Activated CD4-positive, alpha-beta T cell treated with anti-CD3 and anti-CD28 coated beads for 36 hours (primary cell): ENCODE measurements at regions not wholly inside any gene's neighbourhood (a gene's known extent, or its start where the extent isn't known, plus 50 kb on each side); places are given as distances from the start of the nearest gene placed in this dataset.
"Not testable (repeated sequence)": the region's sequence is repeated elsewhere in the genome, so short reads cannot be mapped to it uniquely, and the experiment has no call there.

ENCODE experiments used
- ATAC-seq: fragments of 200-7000 bp; cut with Tn5 transposase; one replicate; pipeline ENCODE4 v1.10.0; 2021; ENCODE audit warnings: mild to moderate bottlenecking, moderate library complexity
- CTCF ChIA-PET: fragments of 350-600 bp; sonication (Branson Sonifier 250); formaldehyde crosslinking; loops from one replicate; lab custom pipeline; 2021; ENCODE audit warnings: antibody characterized with exemption; lab: Charles Lee
- POLR2A ChIA-PET: fragments of 350-600 bp; sonication (Branson Sonifier 250); formaldehyde crosslinking; loops from one replicate; lab custom pipeline; 2021; ENCODE audit warnings: antibody characterized with exemption, inconsistent platforms; lab: Charles Lee
- DNase-seq: peaks from one replicate; pipeline ENCODE4 v3.0.0-alpha.2; 2020
- H3K27ac Mint-ChIP-seq: one replicate; pipeline ENCODE4 v1.8.0; 2021; ENCODE audit warnings: mixed read lengths
- H3K27me3 Mint-ChIP-seq: one replicate; pipeline ENCODE4 v1.8.0; 2021; ENCODE audit warnings: mixed read lengths
- H3K36me3 Mint-ChIP-seq: one replicate; pipeline ENCODE4 v1.8.0; 2021; ENCODE audit warnings: low read depth, mixed read lengths
- H3K4me1 Mint-ChIP-seq: one replicate; pipeline ENCODE4 v1.8.0; 2021; ENCODE audit warnings: mixed read lengths
- H3K4me3 Mint-ChIP-seq: one replicate; pipeline ENCODE4 v1.8.0; 2021; ENCODE audit warnings: mild to moderate bottlenecking, moderate library complexity, mixed read lengths
- H3K9me3 Mint-ChIP-seq: one replicate; pipeline ENCODE4 v1.8.0; 2021; ENCODE audit warnings: low read depth, mixed read lengths
- intact Hi-C, 2 experiments: fragments of 100-400 bp; cut with DNase I in 1 of 2; cut with micrococcal nuclease in 1 of 2; formaldehyde crosslinking; loops; one replicate each; pipeline versions ENCODE4 v1.14.2 to v1.15.1; 2022 to 2024; cut with DNase I, micrococcal nuclease

DNA sequence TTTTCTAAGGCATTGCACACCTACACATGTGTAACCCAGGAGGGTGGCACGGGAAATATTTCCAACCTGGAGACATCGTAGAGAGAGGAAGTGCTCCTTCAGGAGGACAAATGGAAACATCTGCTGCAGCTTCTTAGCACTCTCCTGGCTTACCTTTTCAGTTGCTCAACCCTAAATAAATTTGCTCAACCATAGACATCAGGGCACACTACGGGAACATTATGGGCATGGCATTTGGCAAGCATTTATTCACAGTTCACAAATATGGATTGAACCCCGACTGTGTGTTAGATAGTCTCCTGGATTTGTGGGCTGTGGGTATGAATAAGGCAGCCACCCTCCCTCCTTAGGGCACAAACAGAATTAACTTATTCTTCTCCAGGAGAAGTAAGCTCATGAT, 118.7 kb downstream of the SOX4 start:
- DNase-seq (no peak), ATAC-seq (no peak)
- Mint-ChIP-seq H3K36me3 (no peaks in the 10 kb centered on the region), H3K9me3 (no peaks in the 10 kb centered on the region), H3K4me3 (no peak overlapping the region), H3K4me1 (no peaks in the 10 kb centered on the region), H3K27me3 (peaks cover 7% of the 10 kb centered on the region), H3K27ac (no peak overlapping the region)
- intact Hi-C loops: no loop called here
- ChIA-PET CTCF (no interaction called here), POLR2A (no interaction called here)

DNA sequence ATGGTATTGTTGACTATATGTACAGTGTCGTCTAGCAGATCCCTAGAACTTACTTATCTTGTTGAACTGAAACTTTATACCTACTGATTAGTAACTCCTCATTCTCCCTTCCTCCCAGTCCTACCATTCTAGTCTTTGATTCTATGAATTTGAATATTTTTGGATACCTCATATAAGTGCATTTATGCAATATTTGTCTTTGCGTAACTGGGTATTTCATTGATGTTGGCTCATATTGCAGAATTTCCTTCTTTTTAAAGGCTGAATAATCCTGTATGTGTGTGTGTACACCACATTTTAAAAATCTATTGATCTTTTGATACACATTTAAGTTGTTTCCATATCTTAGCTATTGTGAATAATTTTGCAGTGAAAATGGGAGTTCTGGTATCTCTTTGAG, 119.9 kb downstream of the SOX4 start:
- intact Hi-C loops: no loop called here
- CTCF ChIA-PET: interaction anchor here (0.8 kb wide), 1 partner anchor 495 kb away, joined by 3 read pairs; no protein-coding TSS in a partner anchor
- DNase-seq (no peak), ATAC-seq (no peak)
- no peaks in the 10 kb centered on the region for H3K4me1 Mint-ChIP-seq
- no peaks in the 10 kb centered on the region for H3K9me3 Mint-ChIP-seq
- H3K27ac Mint-ChIP-seq: no peak overlapping the region
- no peaks in the 10 kb centered on the region for H3K36me3 Mint-ChIP-seq
- H3K27me3 Mint-ChIP-seq: peaks cover 4% of the 10 kb centered on the region
- H3K4me3 Mint-ChIP-seq: no peak overlapping the region
- POLR2A ChIA-PET: no interaction called here

DNA sequence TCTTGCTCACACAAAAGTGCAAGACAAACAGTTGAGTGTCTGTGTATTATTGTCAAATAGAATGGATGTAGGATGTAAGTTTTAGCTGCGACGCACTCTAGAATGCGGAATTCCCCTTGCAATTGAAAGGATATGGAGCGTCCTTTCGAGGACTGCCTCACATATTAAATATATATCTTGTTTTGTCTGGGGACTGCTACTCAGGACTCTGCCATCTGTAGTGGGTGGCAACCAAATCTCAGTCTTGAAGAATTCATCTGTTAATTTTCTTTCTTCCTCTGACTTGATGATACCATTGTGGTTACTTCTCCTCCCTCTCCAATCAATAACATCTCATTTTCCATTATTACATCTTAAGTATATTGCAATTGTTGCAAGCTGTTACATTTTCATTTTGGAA, 121.6 kb downstream of the SOX4 start:
- Mint-ChIP-seq H3K36me3 (no peaks in the 10 kb centered on the region), H3K27me3 (peaks cover 3% of the 10 kb centered on the region), H3K27ac (no peak overlapping the region), H3K4me1 (no peaks in the 10 kb centered on the region), H3K4me3 (no peak overlapping the region), H3K9me3 (no peaks in the 10 kb centered on the region)
- ATAC-seq (no peak), DNase-seq (no peak)
- intact Hi-C loops: no loop called here
- ChIA-PET POLR2A (no interaction called here), CTCF (no interaction called here)

DNA sequence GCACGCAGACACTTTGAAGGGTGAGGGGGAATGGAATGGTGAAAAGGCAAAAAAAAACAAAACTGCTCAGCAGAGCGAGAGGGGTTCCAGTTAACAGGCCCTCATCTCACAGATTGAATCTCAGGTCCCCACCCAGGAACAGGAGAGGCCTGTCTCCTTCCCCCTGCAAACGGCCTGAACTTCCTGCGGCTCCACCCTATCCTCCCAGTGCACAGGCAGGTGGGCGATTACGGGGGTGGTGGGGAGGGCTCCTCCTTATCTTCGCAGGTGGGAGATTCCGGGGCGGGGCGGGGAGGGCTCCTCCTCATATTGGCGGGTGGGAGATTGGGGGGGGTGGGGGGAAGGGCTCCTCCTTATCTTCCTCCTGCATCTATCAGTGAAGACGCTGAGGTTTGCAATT, 129.0 kb downstream of the SOX4 start:
- Mint-ChIP-seq H3K27ac (no peak overlapping the region), H3K4me1 (peaks cover 5% of the 10 kb centered on the region), H3K9me3 (no peaks in the 10 kb centered on the region), H3K36me3 (no peaks in the 10 kb centered on the region), H3K27me3 (no peaks in the 10 kb centered on the region), H3K4me3 (no peak overlapping the region)
- ATAC-seq (no peak), DNase-seq (peak; percentile 5)
- ChIA-PET POLR2A (no interaction called here), CTCF (no interaction called here)
- intact Hi-C loops: no loop called here

DNA sequence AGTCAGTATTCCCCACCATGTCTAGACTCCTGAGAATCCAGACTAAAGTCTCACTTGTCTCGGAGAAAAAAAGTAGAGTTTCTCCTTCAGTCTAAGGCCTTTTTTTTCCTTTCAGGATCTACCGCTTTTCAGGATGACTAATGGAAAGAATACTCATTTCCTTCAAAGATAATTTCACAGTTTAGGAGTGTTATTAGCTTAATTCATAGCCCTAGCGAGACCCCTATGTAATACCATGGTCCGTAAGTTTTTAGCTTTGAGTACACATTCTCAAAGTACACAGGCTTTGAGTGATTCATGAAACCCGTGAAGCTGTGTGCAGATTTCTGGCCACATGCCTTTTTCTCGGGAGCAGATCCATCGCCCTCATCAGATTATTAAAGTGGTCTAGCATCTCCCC, 133.1 kb downstream of the SOX4 start:
- DNase-seq: no peak
- Mint-ChIP-seq H3K4me1 (peaks cover 5% of the 10 kb centered on the region), H3K9me3 (no peaks in the 10 kb centered on the region), H3K36me3 (no peaks in the 10 kb centered on the region), H3K27me3 (no peaks in the 10 kb centered on the region), H3K27ac (no peak overlapping the region), H3K4me3 (no peak overlapping the region)
- ChIA-PET POLR2A (no interaction called here), CTCF (no interaction called here)
- no peak for ATAC-seq
- intact Hi-C loops: no loop called here

DNA sequence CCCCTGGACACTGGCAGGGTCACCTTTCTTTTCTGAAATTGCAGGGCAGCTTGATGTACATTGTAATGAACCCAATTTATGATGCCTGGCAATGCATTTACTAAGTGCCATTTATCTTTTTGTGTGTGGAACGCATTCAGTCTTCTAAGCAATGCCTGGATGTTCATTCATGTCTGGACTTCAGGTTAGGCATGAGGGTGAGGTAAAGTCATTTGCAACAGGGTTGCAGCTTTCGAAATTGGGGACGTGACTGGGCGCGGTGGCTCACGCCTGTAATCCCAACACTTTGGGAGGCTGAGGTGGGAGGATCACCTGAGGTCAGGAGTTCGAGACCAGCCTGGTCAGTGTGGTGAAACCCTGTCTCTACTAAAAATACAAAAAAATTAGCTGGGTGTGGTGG, 134.6 kb downstream of the SOX4 start:
- Mint-ChIP-seq H3K27ac (no peak overlapping the region), H3K4me3 (no peak overlapping the region), H3K27me3 (no peaks in the 10 kb centered on the region), H3K36me3 (no peaks in the 10 kb centered on the region), H3K4me1 (no peaks in the 10 kb centered on the region), H3K9me3 (no peaks in the 10 kb centered on the region)
- CTCF ChIA-PET: no interaction called here
- DNase-seq: no peak
- intact Hi-C loops: no loop called here
- no peak for ATAC-seq
- POLR2A ChIA-PET: no interaction called here

DNA sequence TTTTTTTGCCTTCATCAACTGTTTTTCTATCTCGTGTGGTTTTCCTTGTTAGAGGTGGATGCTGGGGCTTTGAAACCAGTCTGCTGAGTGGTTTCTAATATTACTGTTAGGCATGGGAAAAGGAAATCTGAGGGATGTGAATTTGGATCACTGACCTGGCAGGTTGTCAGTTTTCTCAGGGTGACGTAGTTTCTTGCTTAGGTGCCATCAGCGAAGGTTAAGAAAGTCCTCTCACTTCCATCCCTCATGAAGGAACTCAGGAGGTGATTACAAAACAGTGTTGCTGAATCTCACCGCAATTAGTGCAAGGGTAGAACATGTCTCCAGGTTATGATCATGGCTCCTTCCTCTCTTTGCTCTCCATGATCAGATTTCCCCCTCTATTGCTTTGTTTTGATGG, 135.9 kb downstream of the SOX4 start:
- intact Hi-C loops: no loop called here
- ATAC-seq (no peak), DNase-seq (no peak)
- H3K9me3 Mint-ChIP-seq: no peaks in the 10 kb centered on the region
- H3K27ac Mint-ChIP-seq: no peak overlapping the region
- ChIA-PET POLR2A (no interaction called here), CTCF (no interaction called here)
- H3K4me1 Mint-ChIP-seq: no peaks in the 10 kb centered on the region
- H3K27me3 Mint-ChIP-seq: no peaks in the 10 kb centered on the region
- no peak overlapping the region for H3K4me3 Mint-ChIP-seq
- H3K36me3 Mint-ChIP-seq: no peaks in the 10 kb centered on the region

DNA sequence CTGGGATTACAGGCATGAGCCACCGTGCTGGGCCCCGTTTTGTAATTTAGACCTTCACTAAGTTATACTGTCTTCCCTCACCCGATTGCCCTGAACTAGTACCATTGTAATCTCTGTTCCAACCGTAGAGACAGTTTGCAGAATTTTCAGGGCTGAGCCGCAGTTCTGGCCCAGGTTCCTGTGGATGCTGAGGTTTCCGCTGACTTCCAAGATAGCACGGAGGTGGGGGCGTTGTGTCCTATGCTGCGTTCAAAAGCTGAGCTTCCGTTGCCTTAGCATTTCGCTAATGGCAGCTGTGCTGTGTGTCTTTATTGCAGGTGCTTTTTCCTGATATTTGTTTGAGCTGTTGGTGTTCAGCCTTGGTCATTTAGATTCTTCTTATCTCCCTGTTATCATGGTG, 137.0 kb downstream of the SOX4 start:
- no peak for DNase-seq
- H3K4me1 Mint-ChIP-seq: no peaks in the 10 kb centered on the region
- POLR2A ChIA-PET: no interaction called here

DNA sequence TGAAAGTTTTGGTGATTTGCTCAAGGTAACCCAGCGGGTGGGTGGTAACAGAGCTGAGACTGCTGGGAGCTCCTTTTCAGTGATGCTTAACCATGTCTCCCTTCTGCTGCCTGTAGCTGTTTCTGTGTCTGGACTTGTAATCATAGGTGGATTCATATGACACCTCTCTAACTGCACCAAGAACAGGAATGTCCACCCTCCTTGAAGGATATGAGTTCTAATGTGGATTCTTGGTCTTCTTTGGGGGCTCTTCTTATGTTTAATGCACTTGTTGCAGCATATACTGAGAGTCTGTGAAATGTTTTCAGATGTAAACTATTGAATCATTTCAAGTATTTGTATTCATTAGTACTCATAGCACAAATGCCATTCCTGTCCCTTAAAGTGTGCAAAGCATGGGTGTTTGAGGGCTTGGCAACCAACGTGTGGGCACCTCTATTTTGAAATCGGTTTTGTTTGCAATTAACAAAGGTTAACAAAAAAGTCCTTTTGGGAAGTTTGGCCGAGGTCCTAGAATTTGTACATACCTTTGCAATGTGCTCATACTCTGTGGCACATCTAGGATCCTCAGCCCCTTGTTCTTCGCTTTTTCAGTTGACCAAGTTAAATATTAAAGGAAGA, 138.0 kb downstream of the SOX4 start:
- Mint-ChIP-seq H3K9me3 (no peaks in the 10 kb centered on the region), H3K4me1 (no peaks in the 10 kb centered on the region), H3K27me3 (peaks cover 2% of the 10 kb centered on the region), H3K4me3 (no peak overlapping the region), H3K36me3 (no peaks in the 10 kb centered on the region), H3K27ac (no peak overlapping the region)
- ChIA-PET POLR2A (no interaction called here), CTCF (no interaction called here)
- DNase-seq (no peak), ATAC-seq (no peak)
- intact Hi-C loops: no loop called here

More for the DNA sequence above, 137.0 kb downstream of the SOX4 start:
- no peak overlapping the region for H3K27ac Mint-ChIP-seq
- H3K27me3 Mint-ChIP-seq: no peaks in the 10 kb centered on the region
- no peak overlapping the region for H3K4me3 Mint-ChIP-seq
- H3K36me3 Mint-ChIP-seq: no peaks in the 10 kb centered on the region
- intact Hi-C loops: no loop called here
- CTCF ChIA-PET: no interaction called here
- ATAC-seq: no peak
- no peaks in the 10 kb centered on the region for H3K9me3 Mint-ChIP-seq

DNA sequence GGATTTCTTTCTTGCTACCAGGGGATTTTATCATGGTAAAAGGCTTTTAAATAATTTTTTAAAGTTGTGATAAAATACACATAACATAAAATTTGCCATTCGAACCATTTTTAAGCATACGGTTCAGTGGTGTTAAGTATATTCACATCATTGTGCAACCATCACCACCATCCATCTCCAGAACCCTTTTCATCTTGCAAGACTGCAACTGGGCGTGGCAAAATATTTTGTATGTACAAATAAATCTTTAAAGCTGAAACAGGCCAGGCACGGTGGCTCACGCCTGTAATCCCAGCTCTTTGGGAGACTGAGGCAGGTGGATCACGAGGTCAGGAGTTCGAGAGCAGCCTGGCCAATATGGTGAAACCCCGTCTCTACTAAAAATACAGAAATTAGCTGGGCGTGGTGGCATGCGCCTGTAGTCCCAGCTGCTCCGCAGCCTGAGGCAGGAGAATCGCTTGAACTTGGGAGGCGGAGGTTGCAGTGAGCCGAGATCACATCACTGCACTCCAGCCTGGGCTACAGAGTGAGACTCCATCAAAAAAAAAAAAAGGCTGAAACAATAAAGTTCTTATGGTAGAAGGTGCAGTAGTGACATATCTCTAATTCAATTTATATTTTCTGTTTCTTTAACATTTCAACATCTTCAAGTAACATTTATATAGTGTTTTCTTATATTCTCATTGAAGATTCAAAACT, 138.6 kb downstream of the SOX4 start:
- intact Hi-C loops, H3K9me3 Mint-ChIP-seq, H3K36me3 Mint-ChIP-seq, H3K27ac Mint-ChIP-seq, POLR2A ChIA-PET, H3K4me3 Mint-ChIP-seq, CTCF ChIA-PET, DNase-seq, H3K27me3 Mint-ChIP-seq, ATAC-seq, H3K4me1 Mint-ChIP-seq: not testable (repeated sequence)

DNA sequence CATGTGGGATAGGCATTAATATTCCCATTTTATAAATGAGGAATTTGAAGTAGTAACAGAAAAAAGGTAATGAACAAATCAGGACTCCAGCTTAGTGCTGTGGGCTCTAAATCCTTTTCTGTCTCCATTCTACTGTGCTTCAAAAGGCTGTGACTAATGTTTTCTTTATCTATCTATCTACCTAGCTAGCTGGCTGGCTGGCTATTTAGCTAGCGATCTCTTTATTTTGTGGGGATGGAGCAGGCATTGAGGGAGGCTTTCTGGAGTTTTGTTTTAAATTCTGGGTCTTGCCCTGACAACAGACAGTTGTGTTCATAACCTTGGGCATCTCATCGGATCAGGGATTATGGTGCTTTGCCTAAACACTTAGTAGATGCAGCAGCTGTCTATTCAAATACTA, 139.2 kb downstream of the SOX4 start:
- no peak overlapping the region for H3K27ac Mint-ChIP-seq
- peaks cover 5% of the 10 kb centered on the region for H3K27me3 Mint-ChIP-seq
- peaks cover 2% of the 10 kb centered on the region for H3K4me1 Mint-ChIP-seq
- no peaks in the 10 kb centered on the region for H3K9me3 Mint-ChIP-seq
- no peaks in the 10 kb centered on the region for H3K36me3 Mint-ChIP-seq
- H3K4me3 Mint-ChIP-seq: no peak overlapping the region
- ATAC-seq (no peak), DNase-seq (no peak)
- ChIA-PET CTCF (interaction anchor here (0.7 kb wide), 2 partner anchors 685 to 1485 kb away, joined by 3 to 4 read pairs; no protein-coding TSS in a partner anchor), POLR2A (no interaction called here)
- intact Hi-C loops: no loop called here

DNA sequence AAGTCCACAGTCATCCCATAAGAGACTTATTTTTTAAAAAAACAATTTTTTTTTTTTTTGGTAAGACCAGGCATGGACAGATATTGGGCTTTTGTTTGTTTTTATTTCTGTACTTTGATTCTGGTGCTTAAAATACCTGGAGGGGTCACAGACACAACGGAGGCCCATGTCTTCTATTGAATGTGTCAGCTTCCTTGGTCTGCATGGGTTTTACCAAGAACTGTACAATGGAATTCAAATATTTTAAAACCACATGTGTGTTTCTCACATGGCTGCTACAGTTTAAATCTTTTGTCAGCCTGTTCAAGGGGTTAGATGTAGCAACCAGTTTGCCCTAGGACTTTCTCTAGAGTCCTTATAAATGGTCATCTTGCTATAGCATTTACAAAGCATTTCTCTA, 139.8 kb downstream of the SOX4 start:
- ATAC-seq: no peak
- peaks cover 6% of the 10 kb centered on the region for H3K27me3 Mint-ChIP-seq
- no peak overlapping the region for H3K4me3 Mint-ChIP-seq
- DNase-seq: no peak
- H3K9me3 Mint-ChIP-seq: no peaks in the 10 kb centered on the region
- intact Hi-C loops: no loop called here
- no peak overlapping the region for H3K27ac Mint-ChIP-seq
- no peaks in the 10 kb centered on the region for H3K36me3 Mint-ChIP-seq
- ChIA-PET POLR2A (no interaction called here), CTCF (interaction anchor here (0.7 kb wide), 2 partner anchors 685 to 1485 kb away, joined by 3 to 4 read pairs; no protein-coding TSS in a partner anchor)
- peaks cover 2% of the 10 kb centered on the region for H3K4me1 Mint-ChIP-seq
